ENCODE measurements at regions not wholly inside any gene's neighbourhood (a gene's known extent, or its start where the extent isn't known, plus 50 kb on each side); places are given as distances from the start of the nearest gene placed in this dataset.
A peak's percentile ranks its signal among the peaks of the same experiment; 100 is the strongest.

DNA sequence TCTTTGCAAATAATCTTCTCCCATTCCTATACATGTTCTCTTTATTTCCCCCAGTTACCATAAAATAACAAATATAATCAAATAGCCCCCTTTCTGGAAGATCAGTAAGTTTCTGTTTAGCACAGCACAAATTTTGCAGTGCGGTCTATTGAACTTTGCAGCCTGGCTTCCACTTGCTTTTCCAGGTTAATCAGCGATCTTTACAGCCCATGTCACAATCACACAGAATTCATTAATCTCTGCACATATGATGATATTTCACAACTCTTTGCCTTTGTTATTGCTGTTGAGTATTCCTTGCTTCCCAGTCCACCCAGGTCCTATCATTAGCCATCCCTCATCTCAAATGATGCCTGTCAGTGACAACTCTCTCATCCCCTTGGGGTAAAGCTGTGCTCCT is 2358.0 kb downstream of the PCDH7 start:
- Histone ChIP-seq H3K4me3 (ENCODE audit: low read depth, low read length, poor library complexity, severe bottlenecking) (no peak overlapping the region), H3K9me3 (ENCODE audit: low read depth, low read length, poor library complexity, severe bottlenecking) (no peaks in the 10 kb centered on the region), H3K36me3 (ENCODE audit: insufficient read depth, low read length, poor library complexity, severe bottlenecking) (no peaks in the 10 kb centered on the region), H3K27ac (ENCODE audit: low read depth, low read length, poor library complexity, severe bottlenecking) (no peak overlapping the region), H3K27me3 (replicated peaks; ENCODE audit: insufficient read depth, low read depth, low read length, poor library complexity) (no peaks in the 10 kb centered on the region), H3K4me1 (ENCODE audit: insufficient read depth, low read length, poor library complexity, severe bottlenecking) (no peaks in the 10 kb centered on the region)
- no peak for TF ChIP-seq EZH2 (IDR thresholded peaks at IDR 0.05; ENCODE audit: borderline replicate concordance, low read depth, low read length, poor library complexity, severe bottlenecking)
- TF ChIP-seq, protein P1, sequence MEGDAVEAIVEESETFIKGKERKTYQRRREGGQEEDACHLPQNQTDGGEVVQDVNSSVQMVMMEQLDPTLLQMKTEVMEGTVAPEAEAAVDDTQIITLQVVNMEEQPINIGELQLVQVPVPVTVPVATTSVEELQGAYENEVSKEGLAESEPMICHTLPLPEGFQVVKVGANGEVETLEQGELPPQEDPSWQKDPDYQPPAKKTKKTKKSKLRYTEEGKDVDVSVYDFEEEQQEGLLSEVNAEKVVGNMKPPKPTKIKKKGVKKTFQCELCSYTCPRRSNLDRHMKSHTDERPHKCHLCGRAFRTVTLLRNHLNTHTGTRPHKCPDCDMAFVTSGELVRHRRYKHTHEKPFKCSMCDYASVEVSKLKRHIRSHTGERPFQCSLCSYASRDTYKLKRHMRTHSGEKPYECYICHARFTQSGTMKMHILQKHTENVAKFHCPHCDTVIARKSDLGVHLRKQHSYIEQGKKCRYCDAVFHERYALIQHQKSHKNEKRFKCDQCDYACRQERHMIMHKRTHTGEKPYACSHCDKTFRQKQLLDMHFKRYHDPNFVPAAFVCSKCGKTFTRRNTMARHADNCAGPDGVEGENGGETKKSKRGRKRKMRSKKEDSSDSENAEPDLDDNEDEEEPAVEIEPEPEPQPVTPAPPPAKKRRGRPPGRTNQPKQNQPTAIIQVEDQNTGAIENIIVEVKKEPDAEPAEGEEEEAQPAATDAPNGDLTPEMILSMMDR (conservative IDR thresholded peaks at IDR 0.05; ENCODE audit: low read depth, low read length): no peak
- CTCF ChIA-PET: no interaction called here
- POLR2A ChIA-PET (ENCODE audit: low non-redundant PET): no interaction called here
- DNase-seq (ENCODE audit: low spot score): no peak
- BruUV-seq (replicated peaks): no TSS peak
- intact Hi-C loops (cut with micrococcal nuclease; ENCODE audit: unreplicated experiment): no loop called here

DNA sequence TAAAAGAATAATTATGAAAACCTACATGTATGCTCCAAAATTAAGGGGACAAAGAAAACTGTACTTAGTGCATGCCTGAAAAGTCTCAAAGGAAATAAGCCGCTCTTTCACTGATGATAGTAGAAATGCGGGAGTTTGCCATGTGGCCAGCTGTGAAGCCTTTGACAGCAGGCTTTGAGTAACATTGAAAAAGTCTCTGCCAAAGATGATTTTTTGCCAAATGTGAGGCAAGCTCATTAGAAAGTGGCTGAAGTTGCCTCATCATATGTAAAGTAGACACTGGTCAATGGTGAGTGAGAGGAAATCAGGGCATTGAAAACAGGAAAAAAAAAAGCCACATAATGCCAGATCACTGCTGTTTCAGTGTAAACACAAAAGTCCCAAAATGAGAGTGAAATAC is 2360.1 kb downstream of the PCDH7 start:
- no peaks in the 10 kb centered on the region for H3K27me3 ChIP-seq (replicated peaks; ENCODE audit: insufficient read depth, low read depth, low read length, poor library complexity)
- no peak for DNase-seq (ENCODE audit: low spot score)
- TF ChIP-seq, protein P1 (conservative IDR thresholded peaks at IDR 0.05; ENCODE audit: low read depth, low read length): no peak
- TF ChIP-seq EZH2 (IDR thresholded peaks at IDR 0.05; ENCODE audit: borderline replicate concordance, low read depth, low read length, poor library complexity, severe bottlenecking): no peak
- no peaks in the 10 kb centered on the region for H3K9me3 ChIP-seq (ENCODE audit: low read depth, low read length, poor library complexity, severe bottlenecking)
- CTCF ChIA-PET: no interaction called here
- no peak overlapping the region for H3K4me3 ChIP-seq (ENCODE audit: low read depth, low read length, poor library complexity, severe bottlenecking)
- POLR2A ChIA-PET (ENCODE audit: low non-redundant PET): no interaction called here
- H3K36me3 ChIP-seq (ENCODE audit: insufficient read depth, low read length, poor library complexity, severe bottlenecking): no peaks in the 10 kb centered on the region
- no peak overlapping the region for H3K27ac ChIP-seq (ENCODE audit: low read depth, low read length, poor library complexity, severe bottlenecking)
- H3K4me1 ChIP-seq (ENCODE audit: insufficient read depth, low read length, poor library complexity, severe bottlenecking): no peaks in the 10 kb centered on the region
- BruUV-seq (replicated peaks): no TSS peak
- intact Hi-C loops (cut with micrococcal nuclease; ENCODE audit: unreplicated experiment): no loop called here

DNA sequence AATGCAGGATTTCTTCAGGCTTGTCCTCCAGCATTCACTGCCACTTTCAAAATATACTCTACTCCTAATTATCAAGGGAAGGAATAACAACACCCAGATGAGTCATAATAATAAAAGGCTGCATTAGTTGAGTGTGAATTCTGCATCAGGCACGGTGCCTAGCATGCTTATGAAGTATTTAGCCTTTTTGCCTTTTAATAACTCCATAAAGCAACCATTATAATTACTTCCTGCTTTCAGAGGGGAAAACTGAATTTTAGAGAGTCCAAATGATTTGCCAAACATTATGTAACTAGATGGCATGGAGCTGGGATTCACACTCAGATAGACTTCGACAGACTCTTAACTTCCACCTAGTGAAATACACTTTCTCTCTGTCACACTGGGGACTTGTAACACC is 2365.5 kb downstream of the PCDH7 start:
- Histone ChIP-seq H3K4me1 (ENCODE audit: insufficient read depth, low read length, poor library complexity, severe bottlenecking) (no peaks in the 10 kb centered on the region), H3K27ac (ENCODE audit: low read depth, low read length, poor library complexity, severe bottlenecking) (no peak overlapping the region), H3K27me3 (replicated peaks; ENCODE audit: insufficient read depth, low read depth, low read length, poor library complexity) (no peaks in the 10 kb centered on the region), H3K36me3 (ENCODE audit: insufficient read depth, low read length, poor library complexity, severe bottlenecking) (no peaks in the 10 kb centered on the region), H3K4me3 (ENCODE audit: low read depth, low read length, poor library complexity, severe bottlenecking) (no peak overlapping the region), H3K9me3 (ENCODE audit: low read depth, low read length, poor library complexity, severe bottlenecking) (no peaks in the 10 kb centered on the region)
- POLR2A ChIA-PET (ENCODE audit: low non-redundant PET): no interaction called here
- intact Hi-C loops (cut with micrococcal nuclease; ENCODE audit: unreplicated experiment): no loop called here
- BruUV-seq (replicated peaks): no TSS peak
- CTCF ChIA-PET: no interaction called here
- TF ChIP-seq, protein P1 (conservative IDR thresholded peaks at IDR 0.05; ENCODE audit: low read depth, low read length): no peak
- TF ChIP-seq EZH2 (IDR thresholded peaks at IDR 0.05; ENCODE audit: borderline replicate concordance, low read depth, low read length, poor library complexity, severe bottlenecking): no peak
- peak; percentile 29 for DNase-seq (ENCODE audit: low spot score)
